T-cell (primary cell): ENCODE measurements at regions not wholly inside any gene's neighbourhood (a gene's known extent, or its start where the extent isn't known, plus 50 kb on each side); places are given as distances from the start of the nearest gene placed in this dataset.
A peak's percentile ranks its signal among the peaks of the same experiment; 100 is the strongest.

Experiments used
- ATAC-seq, 4 experiments: fragments of 200-7000 bp in 3 of 4; fragments of 150-1000 bp in 1 of 4; cut with Tn5 transposase; replicated peaks in 1 of 4; 1 replicate in 3 of 4; 2 replicates in 1 of 4; pipeline ENCODE4 v1.10.0; 2021; ENCODE audit warnings: moderate library complexity in 3 of 4, mild to moderate bottlenecking in 2 of 4, moderate number of reproducible peaks in 1 of 4
- CTCF ChIA-PET, 2 donors: fragments of 300-600 bp; sonication (Branson Sonifier 250); formaldehyde crosslinking; loops; one replicate each; lab custom pipeline; 2022; ENCODE audit warnings: antibody characterized with exemption in 2 of 2; lab: Charles Lee
- POLR2A ChIA-PET, 2 donors: fragments of 300-600 bp; sonication (Branson Sonifier 250); formaldehyde crosslinking; loops; one replicate each; lab custom pipeline; 2022; ENCODE audit warnings: antibody characterized with exemption in 2 of 2; lab: Charles Lee
- DNase-seq, 35 experiments: peaks; one replicate each; pipeline versions ENCODE4 v3.0.0 to v3.0.0-alpha.2; 2013 to 2023
- H3K27ac ChIP-seq: one replicate; pipeline ENCODE4 v1.5.1; 2013; ENCODE audit warnings: low read length
- H3K27me3 ChIP-seq, 2 experiments: replicated peaks in 1 of 2; 1 replicate in 1 of 2; 2 replicates in 1 of 2; pipeline versions ENCODE4 v1.6.1 to v1.7.0; 2013; ENCODE audit warnings: low read length in 1 of 2, mixed read lengths in 1 of 2; ENCODE audit not compliant: control insufficient read depth in 2 of 2, insufficient read depth in 2 of 2; ENCODE audit errors: extremely low read depth in 1 of 2
- H3K36me3 ChIP-seq, 2 donors: 1 replicate in 1 of 2; 2 replicates in 1 of 2; pipeline versions ENCODE4 v1.6.1 to v1.7.0; 2013; ENCODE audit warnings: low read length in 1 of 2; ENCODE audit not compliant: control insufficient read depth in 2 of 2, insufficient read depth in 1 of 2; ENCODE audit errors: extremely low read depth in 1 of 2
- H3K4me1 ChIP-seq, 2 experiments: 1 replicate in 1 of 2; 2 replicates in 1 of 2; pipeline versions ENCODE4 v1.6.1 to v1.7.0; 2013; ENCODE audit warnings: low read length in 2 of 2, mixed read lengths in 1 of 2; ENCODE audit not compliant: insufficient read depth in 2 of 2, control insufficient read depth in 1 of 2; ENCODE audit errors: extremely low read depth in 1 of 2
- H3K4me3 ChIP-seq, 2 donors: 1 replicate in 1 of 2; 2 replicates in 1 of 2; pipeline versions ENCODE4 v1.5.1 to v1.7.0; 2013; ENCODE audit warnings: mild to moderate bottlenecking in 2 of 2, low read length in 1 of 2, moderate library complexity in 1 of 2; ENCODE audit not compliant: control insufficient read depth in 1 of 2; ENCODE audit errors: extremely low read depth in 1 of 2
- H3K9me3 ChIP-seq: 2 replicates; pipeline ENCODE4 v1.7.0; 2013
- H3K27ac Mint-ChIP-seq, 2 donors: one replicate each; pipeline ENCODE4 v1.8.0; 2020 to 2021; ENCODE audit warnings: mild to moderate bottlenecking in 2 of 2, mixed read lengths in 2 of 2
- H3K27me3 Mint-ChIP-seq, 2 donors: one replicate each; pipeline ENCODE4 v1.8.0; 2021 to 2022; ENCODE audit warnings: mixed read lengths in 2 of 2
- H3K36me3 Mint-ChIP-seq: one replicate; pipeline ENCODE4 v1.8.0; 2021; ENCODE audit warnings: mixed read lengths
- H3K4me1 Mint-ChIP-seq, 3 donors: one replicate each; pipeline ENCODE4 v1.8.0; 2020 to 2022; ENCODE audit warnings: mixed read lengths in 3 of 3, mild to moderate bottlenecking in 1 of 3
- H3K4me3 Mint-ChIP-seq, 3 donors: one replicate each; pipeline ENCODE4 v1.8.0; 2020 to 2022; ENCODE audit warnings: mild to moderate bottlenecking in 3 of 3, mixed read lengths in 3 of 3, moderate library complexity in 3 of 3
- H3K9me3 Mint-ChIP-seq, 3 donors: one replicate each; pipeline ENCODE4 v1.8.0; 2020 to 2022; ENCODE audit warnings: mixed read lengths in 3 of 3
- WGBS: methylation state at CpG from one replicate; pipeline ENCODE4 v1.1.5; 2013; ENCODE audit warnings: missing lambda C conversion rate; ENCODE audit not compliant: insufficient coverage; 5-methylcytosine and 5-hydroxymethylcytosine counted together

GRCh38 chr3:24680214-24680967 lies 185.7 kb upstream of the THRB start:
- DNase-seq (peak in 19 of 35 experiments; percentile 1 to 29 (median 12)), ATAC-seq (no peak)
- no peak overlapping the region for H3K27ac ChIP-seq
- H3K4me1 Mint-ChIP-seq: peaks cover 0 to 8% (median 5%) of the 10 kb centered on the region in 3 donors
- H3K4me3 ChIP-seq: no peak overlapping the region
- no peaks in the 10 kb centered on the region for H3K9me3 Mint-ChIP-seq
- WGBS: 9% methylated on average over 4 of the region's 9 CpGs
- no peaks in the 10 kb centered on the region for H3K4me1 ChIP-seq
- CTCF ChIA-PET: interaction anchor here in 1 of 2 donors (0.9 kb wide), 1 partner anchor 9 kb away, joined by 4 read pairs; no protein-coding TSS in a partner anchor
- H3K36me3 Mint-ChIP-seq: no peaks in the 10 kb centered on the region
- H3K27me3 Mint-ChIP-seq: peaks cover 0 to 2% of the 10 kb centered on the region in 2 donors
- H3K9me3 ChIP-seq: no peaks in the 10 kb centered on the region
- POLR2A ChIA-PET: no interaction called here
- H3K36me3 ChIP-seq: no peaks in the 10 kb centered on the region
- no peak overlapping the region for H3K4me3 Mint-ChIP-seq
- peaks cover 0 to 2% of the 10 kb centered on the region in 2 experiments for H3K27me3 ChIP-seq
- H3K27ac Mint-ChIP-seq: no peak overlapping the region

GRCh38 chr3:24682141-24682547 lies 187.5 kb upstream of the THRB start:
- WGBS: 88% methylated on average over 6 of the region's 7 CpGs
- ATAC-seq: no peak
- Mint-ChIP-seq H3K36me3 (no peaks in the 10 kb centered on the region), H3K4me3 (no peak overlapping the region), H3K9me3 (no peaks in the 10 kb centered on the region), H3K27ac (no peak overlapping the region), H3K27me3 (peaks cover 0 to 2% of the 10 kb centered on the region in 2 donors), H3K4me1 (peaks cover 0 to 8% (median 5%) of the 10 kb centered on the region in 3 donors)
- ChIA-PET POLR2A (no interaction called here), CTCF (no interaction called here)
- Histone ChIP-seq H3K4me3 (no peak overlapping the region), H3K9me3 (no peaks in the 10 kb centered on the region), H3K36me3 (no peaks in the 10 kb centered on the region), H3K27me3 (peaks cover 0 to 2% of the 10 kb centered on the region in 2 experiments), H3K27ac (no peak overlapping the region), H3K4me1 (no peaks in the 10 kb centered on the region)
- no peak for DNase-seq

GRCh38 chr3:24683090-24683489 lies 188.4 kb upstream of the THRB start:
- no peaks in the 10 kb centered on the region for H3K36me3 ChIP-seq
- no peaks in the 10 kb centered on the region for H3K4me1 ChIP-seq
- peaks cover 0 to 8% (median 5%) of the 10 kb centered on the region in 3 donors for H3K4me1 Mint-ChIP-seq
- H3K4me3 Mint-ChIP-seq: no peak overlapping the region
- H3K27me3 Mint-ChIP-seq: peaks cover 0 to 2% of the 10 kb centered on the region in 2 donors
- no peak overlapping the region for H3K27ac ChIP-seq
- ChIA-PET POLR2A (no interaction called here), CTCF (no interaction called here)
- ATAC-seq (no peak), DNase-seq (no peak)
- H3K27ac Mint-ChIP-seq: no peak overlapping the region
- no peaks in the 10 kb centered on the region for H3K9me3 Mint-ChIP-seq
- peaks cover 0 to 2% of the 10 kb centered on the region in 2 experiments for H3K27me3 ChIP-seq
- H3K4me3 ChIP-seq: no peak overlapping the region
- WGBS: 93% methylated on average over 3 of the region's 5 CpGs
- no peaks in the 10 kb centered on the region for H3K36me3 Mint-ChIP-seq
- no peaks in the 10 kb centered on the region for H3K9me3 ChIP-seq

GRCh38 chr3:24683633-24684384 lies 189.2 kb upstream of the THRB start:
- Mint-ChIP-seq H3K4me1 (peaks cover 0 to under 1% (median 0%) of the 10 kb centered on the region in 3 donors), H3K9me3 (no peaks in the 10 kb centered on the region), H3K27me3 (peaks cover 0 to 2% of the 10 kb centered on the region in 2 donors), H3K27ac (no peak overlapping the region), H3K36me3 (no peaks in the 10 kb centered on the region), H3K4me3 (no peak overlapping the region)
- Histone ChIP-seq H3K27ac (no peak overlapping the region), H3K36me3 (no peaks in the 10 kb centered on the region), H3K9me3 (no peaks in the 10 kb centered on the region), H3K4me1 (no peaks in the 10 kb centered on the region), H3K4me3 (no peak overlapping the region), H3K27me3 (peaks cover 0 to 2% of the 10 kb centered on the region in 2 experiments)
- 79% methylated on average over 2 of the region's 6 CpGs for WGBS
- ChIA-PET POLR2A (interaction anchor here in 1 of 2 donors (0.7 kb wide), 1 partner anchor 424 kb away, joined by 3 read pairs; no protein-coding TSS in a partner anchor), CTCF (interaction anchor here in 1 of 2 donors (0.7 kb wide), 1 partner anchor 682 kb away, joined by 3 read pairs; no protein-coding TSS in a partner anchor)
- ATAC-seq: no peak
- no peak for DNase-seq

GRCh38 chr3:24684506-24685023 lies 189.9 kb upstream of the THRB start:
- H3K36me3 Mint-ChIP-seq: no peaks in the 10 kb centered on the region
- CTCF ChIA-PET: no interaction called here
- 100% methylated on average over 3 of the region's 6 CpGs for WGBS

GRCh38 chr3:24686808-24687207 lies 192.2 kb upstream of the THRB start:
- DNase-seq: no peak
- POLR2A ChIA-PET: no interaction called here
- no peaks in the 10 kb centered on the region for H3K9me3 ChIP-seq
- no peak overlapping the region for H3K4me3 Mint-ChIP-seq
- no peak overlapping the region for H3K27ac Mint-ChIP-seq
- H3K4me1 Mint-ChIP-seq: no peaks in the 10 kb centered on the region
- WGBS: no CpG with 5 or more reads among the region's 1 CpG
- ATAC-seq: no peak
- no peak overlapping the region for H3K27ac ChIP-seq
- CTCF ChIA-PET: no interaction called here
- H3K4me1 ChIP-seq: no peaks in the 10 kb centered on the region
- H3K27me3 Mint-ChIP-seq: no peaks in the 10 kb centered on the region
- H3K27me3 ChIP-seq: no peaks in the 10 kb centered on the region
- H3K36me3 Mint-ChIP-seq: no peaks in the 10 kb centered on the region
- H3K4me3 ChIP-seq: no peak overlapping the region
- H3K36me3 ChIP-seq: no peaks in the 10 kb centered on the region
- no peaks in the 10 kb centered on the region for H3K9me3 Mint-ChIP-seq

More at GRCh38 chr3:24684506-24685023, 189.9 kb upstream of the THRB start:
- H3K9me3 ChIP-seq: no peaks in the 10 kb centered on the region
- POLR2A ChIA-PET: no interaction called here
- peaks cover 0 to 2% of the 10 kb centered on the region in 2 experiments for H3K27me3 ChIP-seq
- no peaks in the 10 kb centered on the region for H3K36me3 ChIP-seq
- no peak overlapping the region for H3K4me3 Mint-ChIP-seq
- ATAC-seq (no peak), DNase-seq (no peak)
- no peak overlapping the region for H3K27ac Mint-ChIP-seq
- peaks cover 0 to 2% of the 10 kb centered on the region in 2 donors for H3K27me3 Mint-ChIP-seq
- no peaks in the 10 kb centered on the region for H3K4me1 Mint-ChIP-seq
- no peak overlapping the region for H3K4me3 ChIP-seq
- H3K9me3 Mint-ChIP-seq: no peaks in the 10 kb centered on the region
- H3K4me1 ChIP-seq: no peaks in the 10 kb centered on the region
- no peak overlapping the region for H3K27ac ChIP-seq
